ENCODE measurements at regions not wholly inside any gene's neighbourhood (a gene's known extent, or its start where the extent isn't known, plus 50 kb on each side); places are given as distances from the start of the nearest gene placed in this dataset.

GRCh38 chr5:105392122-105392709 lies 1829.6 kb upstream of the NUDT12 start:
- Histone ChIP-seq H3K36me3 (ENCODE audit: control insufficient read depth in 2 of 2, extremely low read depth in 1 of 2, insufficient read depth in 2 of 2, low read length in 2 of 2) (no peaks in the 10 kb centered on the region), H3K4me3 (replicated peaks in 1 of 3; ENCODE audit: insufficient read depth in 1 of 3, low read depth in 1 of 3, low read length in 3 of 3) (no peak overlapping the region), H3K79me2 (ENCODE audit: control insufficient read depth, insufficient read depth, low read length) (no peaks in the 10 kb centered on the region), H3K9me1 (replicated peaks; ENCODE audit: control insufficient read depth, extremely low read depth, insufficient read depth, low read length) (no peaks in the 10 kb centered on the region), H3K4me2 (ENCODE audit: insufficient read depth, low read length) (no peak overlapping the region), H3K27ac (ENCODE audit: insufficient read depth, low read depth, low read length) (no peak overlapping the region), H2AFZ (ENCODE audit: low read depth, low read length) (no peak overlapping the region), H3K27me3 (ENCODE audit: control insufficient read depth in 2 of 2, insufficient read depth in 2 of 2, low read length in 2 of 2) (no peaks in the 10 kb centered on the region), H3K9me3 (replicated peaks; ENCODE audit: control insufficient read depth, insufficient read depth, low read length) (no peaks in the 10 kb centered on the region), H3K4me1 (ENCODE audit: control insufficient read depth, extremely low read depth, insufficient read depth, low read length) (no peaks in the 10 kb centered on the region), H3K9ac (replicated peaks; ENCODE audit: extremely low read depth, insufficient read depth, low read length) (no peak overlapping the region), H4K20me1 (replicated peaks; ENCODE audit: control insufficient read depth, extremely low read depth, insufficient read depth, low read length) (no peaks in the 10 kb centered on the region)
- intact Hi-C loops (cut with micrococcal nuclease) (no loop called here), dilution Hi-C loops (cut with MboI; ENCODE audit: extremely low pct_ligation_motif_present, low sequenced_read_pairs) (no loop called here)
- no peak for FAIRE-seq
- no TSS peak for BruUV-seq (replicated peaks)
- no peak for DNase-seq (ENCODE audit: low read depth, low spot score)
- no peak for TF ChIP-seq MYC (IDR thresholded peaks at IDR 0.05; ENCODE audit: low read depth, low read length)
- no peak for TF ChIP-seq JUN (IDR thresholded peaks at IDR 0.05; ENCODE audit: borderline replicate concordance, insufficient read depth, insufficient read length, low read depth)
- no peak for TF ChIP-seq FOS (IDR thresholded peaks at IDR 0.05; ENCODE audit: borderline replicate concordance, insufficient read depth, low read length)
- no peak for TF ChIP-seq CTCF (IDR thresholded peaks at IDR 0.05; ENCODE audit: extremely low read depth in 1 of 2, insufficient read depth in 1 of 2, low read depth in 1 of 2, low read length in 2 of 2)
- TF ChIP-seq GATA2 (IDR thresholded peaks at IDR 0.05; ENCODE audit: insufficient read depth, insufficient read length, low read depth, low read length): no peak
- TF ChIP-seq EZH2 (IDR thresholded peaks at IDR 0.05; ENCODE audit: borderline replicate concordance, low read depth, low read length, severe bottlenecking): no peak
- no peak for TF ChIP-seq POLR2AphosphoS5 (IDR thresholded peaks at IDR 0.05; ENCODE audit: insufficient read depth, low read depth, low read length)
- no peak for TF ChIP-seq POLR2A (IDR thresholded peaks at IDR 0.05; ENCODE audit: low read depth, low read length)
- no peak for TF ChIP-seq MAX (IDR thresholded peaks at IDR 0.05; ENCODE audit: insufficient read depth, insufficient read length)
- ChIA-PET POLR2A (no interaction called here), CTCF (no interaction called here)

All from endothelial cell of umbilical vein (primary cell).